AG09319 (cell line): ENCODE measurements at regions not wholly inside any gene's neighbourhood (a gene's known extent, or its start where the extent isn't known, plus 50 kb on each side); places are given as distances from the start of the nearest gene placed in this dataset.

Experiments used
- DNase-seq: peaks from one replicate; pipeline ENCODE4 v3.0.0-alpha.2; 2010; ENCODE audit warnings: low read depth; ENCODE audit errors: extremely low read depth
- TF ChIP-seq, protein P1 (sequence below): IDR thresholded peaks from 2 replicates; pipeline ENCODE4 v1.5.1; 2011; ENCODE audit warnings: low read depth, mild to moderate bottlenecking, inconsistent platforms, low read length, moderate library complexity

DNA sequence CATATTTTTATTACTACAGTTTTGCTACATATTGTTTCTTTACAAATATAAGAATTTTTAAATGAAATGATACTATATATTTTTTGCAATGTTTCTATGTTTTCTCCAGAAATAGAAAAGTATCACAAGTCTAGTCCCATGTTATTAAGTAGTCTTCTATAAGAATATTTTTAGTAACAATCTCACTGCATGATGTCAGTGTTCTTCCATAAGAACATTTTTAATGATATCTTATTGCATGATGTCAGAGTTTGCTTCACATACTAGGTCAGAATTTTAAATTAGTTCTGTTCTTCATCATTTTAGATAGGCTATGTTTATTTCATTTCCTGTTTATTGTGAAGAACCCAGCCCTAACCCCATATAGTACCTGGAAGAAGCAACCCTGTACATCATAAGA, 265.3 kb upstream of the IL12A start:
- DNase-seq: no peak
- TF ChIP-seq, protein P1, sequence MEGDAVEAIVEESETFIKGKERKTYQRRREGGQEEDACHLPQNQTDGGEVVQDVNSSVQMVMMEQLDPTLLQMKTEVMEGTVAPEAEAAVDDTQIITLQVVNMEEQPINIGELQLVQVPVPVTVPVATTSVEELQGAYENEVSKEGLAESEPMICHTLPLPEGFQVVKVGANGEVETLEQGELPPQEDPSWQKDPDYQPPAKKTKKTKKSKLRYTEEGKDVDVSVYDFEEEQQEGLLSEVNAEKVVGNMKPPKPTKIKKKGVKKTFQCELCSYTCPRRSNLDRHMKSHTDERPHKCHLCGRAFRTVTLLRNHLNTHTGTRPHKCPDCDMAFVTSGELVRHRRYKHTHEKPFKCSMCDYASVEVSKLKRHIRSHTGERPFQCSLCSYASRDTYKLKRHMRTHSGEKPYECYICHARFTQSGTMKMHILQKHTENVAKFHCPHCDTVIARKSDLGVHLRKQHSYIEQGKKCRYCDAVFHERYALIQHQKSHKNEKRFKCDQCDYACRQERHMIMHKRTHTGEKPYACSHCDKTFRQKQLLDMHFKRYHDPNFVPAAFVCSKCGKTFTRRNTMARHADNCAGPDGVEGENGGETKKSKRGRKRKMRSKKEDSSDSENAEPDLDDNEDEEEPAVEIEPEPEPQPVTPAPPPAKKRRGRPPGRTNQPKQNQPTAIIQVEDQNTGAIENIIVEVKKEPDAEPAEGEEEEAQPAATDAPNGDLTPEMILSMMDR: no peak

DNA sequence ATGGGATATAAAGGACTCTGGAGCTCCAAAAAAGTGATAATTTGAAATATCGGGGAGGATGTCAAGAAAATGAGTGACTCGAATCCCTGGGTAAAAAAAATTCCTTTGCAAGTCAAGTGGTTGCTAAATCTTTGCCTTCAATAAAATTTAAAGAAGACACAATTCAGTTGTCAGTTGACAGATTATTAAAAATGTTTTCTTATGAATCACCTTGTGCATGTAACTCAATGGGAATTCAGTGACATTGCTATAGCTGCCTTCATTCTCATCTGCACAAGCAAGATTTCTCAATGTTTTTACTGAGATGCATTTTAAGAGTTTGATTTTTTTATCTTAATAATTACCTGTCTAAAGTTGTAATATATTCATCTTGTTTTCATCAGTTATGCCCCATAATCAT, 264.0 kb upstream of the IL12A start:
- no peak for DNase-seq
- TF ChIP-seq, protein P1: no peak

DNA sequence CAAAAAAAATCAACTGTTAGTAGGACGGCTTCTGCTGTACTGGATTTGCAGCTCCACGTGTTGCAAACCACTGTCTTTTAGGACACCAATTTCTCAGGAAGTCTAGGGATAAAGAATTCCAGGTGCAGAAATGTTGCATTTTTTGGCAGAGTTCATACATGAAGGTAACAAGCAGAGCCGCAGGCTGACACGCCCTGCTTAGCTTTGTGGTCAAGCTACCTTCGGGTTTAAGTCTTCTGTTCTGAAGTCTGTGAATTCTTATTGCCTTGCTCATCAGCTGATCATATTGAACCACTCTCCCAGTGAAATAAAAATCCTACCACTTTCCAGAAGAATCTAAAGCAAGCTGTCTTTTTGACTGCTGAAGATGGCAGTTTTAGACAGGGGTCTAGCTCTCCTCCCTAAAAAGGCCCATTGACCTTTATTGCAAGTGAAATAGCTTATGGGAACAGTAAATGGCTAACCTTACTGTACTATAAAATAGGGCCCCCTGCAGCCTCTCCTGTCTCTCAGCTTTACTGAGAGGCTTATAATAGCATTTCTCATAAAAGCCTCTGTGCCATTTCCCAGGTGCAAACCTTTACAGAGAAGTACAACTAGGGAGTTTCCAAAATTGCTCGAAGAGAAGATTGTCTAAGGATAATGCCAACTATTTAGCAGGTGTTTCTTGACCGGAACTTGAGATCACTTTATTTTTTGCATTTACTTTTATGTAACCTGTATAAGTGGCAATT, 262.2 kb upstream of the IL12A start:
- TF ChIP-seq, protein P1: no peak
- DNase-seq: no peak

DNA sequence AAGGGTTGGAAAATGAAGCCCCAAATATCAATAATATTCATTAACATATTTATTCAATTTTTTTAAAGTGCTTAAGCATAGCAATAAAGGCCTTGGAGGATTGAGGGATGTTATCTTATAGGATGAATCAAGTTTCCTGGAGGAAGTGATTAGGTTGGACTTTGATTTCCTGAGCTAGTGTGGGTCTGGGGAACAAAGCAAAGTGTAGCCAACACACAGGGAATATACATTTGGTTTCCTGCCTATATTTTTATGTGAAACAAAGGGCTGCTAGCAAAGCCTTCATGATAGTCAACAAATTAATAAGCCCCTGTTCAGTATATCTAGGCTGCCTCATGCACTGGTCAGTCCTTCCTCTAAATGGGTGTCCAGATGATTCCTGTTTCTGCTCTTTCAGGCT, 261.1 kb upstream of the IL12A start:
- DNase-seq: no peak
- TF ChIP-seq, protein P1: no peak

DNA sequence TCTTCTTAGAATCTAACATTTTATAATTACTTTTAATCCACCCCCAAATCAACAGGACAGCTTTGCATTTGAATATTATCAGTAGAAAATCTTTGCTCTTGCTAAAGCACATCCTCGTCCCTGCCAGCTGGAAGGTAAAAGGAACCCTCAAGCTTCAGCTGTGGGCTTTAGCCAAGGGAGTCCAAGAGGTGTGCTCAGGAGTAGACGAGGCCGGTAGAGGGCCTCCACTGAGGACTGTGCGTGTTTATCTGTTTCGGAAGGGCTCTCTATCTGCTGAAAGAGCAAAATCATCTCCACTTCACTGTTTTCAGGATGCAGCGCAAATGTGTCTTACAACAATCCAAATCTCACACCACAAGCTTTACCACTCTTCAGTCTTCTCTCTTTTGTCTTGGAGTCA, 257.4 kb upstream of the IL12A start:
- DNase-seq: no peak
- TF ChIP-seq, protein P1: no peak

DNA sequence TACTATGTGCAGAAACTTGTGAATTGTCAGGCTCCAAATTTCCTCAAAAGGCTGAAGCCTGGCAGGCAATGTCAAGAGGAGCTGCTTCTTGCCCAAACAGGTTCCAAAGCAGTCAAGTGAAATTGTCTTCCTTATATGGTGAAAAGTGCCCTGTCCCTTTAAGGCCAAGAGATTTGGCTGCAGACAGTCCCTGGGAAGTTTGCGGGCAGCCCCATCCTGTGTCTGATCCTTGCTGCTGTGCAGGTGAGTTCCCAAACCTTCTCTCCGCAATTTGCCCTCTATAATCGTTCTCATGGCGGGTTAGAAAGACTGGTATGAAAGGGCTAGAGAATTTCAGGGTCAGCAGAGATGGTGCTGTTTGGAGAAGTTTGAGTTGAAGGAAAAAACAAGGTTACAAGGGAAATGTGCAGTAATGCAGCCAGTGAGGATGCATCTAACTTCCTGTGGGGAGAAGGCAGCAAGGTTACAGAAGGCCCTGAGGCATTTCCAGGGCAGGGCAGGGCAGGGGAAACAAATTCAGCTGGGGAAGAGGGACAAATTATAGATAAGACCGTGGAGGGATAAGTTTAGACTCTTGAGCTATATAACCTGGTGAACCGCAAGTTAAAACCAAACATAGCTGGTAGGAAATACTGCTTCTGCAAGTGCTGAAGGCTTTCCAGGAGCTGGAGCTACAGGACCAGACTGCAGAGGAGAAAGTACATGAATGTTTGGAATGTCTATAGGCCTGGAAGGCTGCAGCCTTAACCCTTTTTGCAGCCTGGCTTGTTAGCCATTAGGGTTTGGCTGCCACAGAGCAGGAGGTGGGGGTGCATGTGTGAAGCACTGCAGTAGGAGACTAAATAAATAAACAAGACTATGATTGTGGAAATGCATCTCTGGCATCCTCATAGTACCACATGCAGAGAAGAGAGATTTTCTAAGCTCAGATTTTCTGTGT, 256.2 kb upstream of the IL12A start:
- DNase-seq: peak; percentile 45
- TF ChIP-seq, protein P1: no peak; the same call in 1 of the 2 replicates

DNA sequence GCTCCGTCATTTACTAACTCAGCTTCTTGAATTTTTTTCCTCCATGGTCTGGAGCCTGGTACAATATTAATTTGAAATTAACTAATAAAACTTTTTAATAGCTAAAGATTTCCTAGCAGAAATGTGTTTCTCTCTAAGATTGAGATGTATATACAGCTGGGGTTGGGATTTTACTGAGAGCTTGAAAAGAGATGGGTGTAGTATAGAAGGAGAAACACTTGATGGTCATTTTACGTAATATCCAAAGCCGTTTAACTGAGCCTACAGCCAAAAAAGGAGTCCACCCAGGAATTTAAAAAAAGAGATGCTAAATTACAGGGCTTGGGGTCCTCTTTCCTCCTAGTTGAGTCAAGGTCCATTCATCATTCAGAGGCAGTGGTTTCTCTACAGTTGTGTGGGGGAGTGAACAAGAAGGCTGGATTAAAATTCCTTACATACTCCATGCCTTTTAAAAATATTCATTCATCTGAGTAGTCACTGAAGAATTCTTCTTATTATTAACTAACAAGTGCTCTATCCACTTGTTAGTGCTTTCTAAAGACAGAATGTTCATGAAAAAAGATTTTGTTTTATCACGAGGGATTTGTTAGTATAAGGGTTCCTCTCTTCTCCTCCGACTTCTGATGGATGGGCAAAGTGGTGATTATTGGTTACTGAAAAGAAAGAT, 255.3 kb upstream of the IL12A start:
- no peak for DNase-seq
- TF ChIP-seq, protein P1: no peak
